ENCODE measurements at regions not wholly inside any gene's neighbourhood (a gene's known extent, or its start where the extent isn't known, plus 50 kb on each side); places are given as distances from the start of the nearest gene placed in this dataset.

GRCh38 chr5:89711526-89711925 is 698.0 kb downstream of the CETN3 start:
- no peak for TF ChIP-seq POLR2A (IDR thresholded peaks at IDR 0.05)
- no peak for TF ChIP-seq CTCF (IDR thresholded peaks at IDR 0.05 in 8 of 11, conservative IDR thresholded peaks at IDR 0.05 in 3 of 11)

All from spleen (tissue), 7 donors.